OCI-LY3 (cell line): ENCODE measurements at regions not wholly inside any gene's neighbourhood (a gene's known extent, or its start where the extent isn't known, plus 50 kb on each side); places are given as distances from the start of the nearest gene placed in this dataset.

Experiments used
- EZH2phosphoT487 ChIP-seq: fragments of 200-600 bp; shearing (Covaris generic); IDR thresholded peaks from 2 replicates; pipeline ENCODE4 v1.6.1; 2018; ENCODE audit warnings: antibody characterized with exemption, mixed run types, low read depth
- TF ChIP-seq, protein P1 (sequence below): fragments of 200-600, 300-600 bp; sonication (generic); IDR thresholded peaks from 2 replicates; pipeline ENCODE4 v1.5.1; 2014; ENCODE audit warnings: antibody characterized with exemption, low read length, low read depth

DNA sequence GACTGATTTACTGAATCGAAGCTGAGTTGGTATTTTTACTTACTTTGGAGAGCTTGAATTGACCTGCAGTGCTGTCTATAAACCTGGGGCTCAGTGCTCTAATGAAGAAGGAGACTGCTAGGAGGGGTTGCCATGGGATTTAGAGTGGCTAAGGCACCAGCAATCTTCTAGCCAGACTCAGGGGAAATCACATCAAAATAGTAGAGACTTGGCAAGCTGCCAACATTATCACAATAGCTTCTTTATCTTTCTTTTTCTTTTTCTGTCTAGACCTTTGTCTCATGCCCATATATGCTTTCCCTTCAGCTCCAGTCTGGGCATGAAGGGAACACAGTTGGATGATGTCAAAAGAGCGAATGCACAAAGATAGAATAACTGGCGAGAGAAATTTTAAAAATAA lies 301.1 kb upstream of the DPYD start:
- TF ChIP-seq, protein P1, sequence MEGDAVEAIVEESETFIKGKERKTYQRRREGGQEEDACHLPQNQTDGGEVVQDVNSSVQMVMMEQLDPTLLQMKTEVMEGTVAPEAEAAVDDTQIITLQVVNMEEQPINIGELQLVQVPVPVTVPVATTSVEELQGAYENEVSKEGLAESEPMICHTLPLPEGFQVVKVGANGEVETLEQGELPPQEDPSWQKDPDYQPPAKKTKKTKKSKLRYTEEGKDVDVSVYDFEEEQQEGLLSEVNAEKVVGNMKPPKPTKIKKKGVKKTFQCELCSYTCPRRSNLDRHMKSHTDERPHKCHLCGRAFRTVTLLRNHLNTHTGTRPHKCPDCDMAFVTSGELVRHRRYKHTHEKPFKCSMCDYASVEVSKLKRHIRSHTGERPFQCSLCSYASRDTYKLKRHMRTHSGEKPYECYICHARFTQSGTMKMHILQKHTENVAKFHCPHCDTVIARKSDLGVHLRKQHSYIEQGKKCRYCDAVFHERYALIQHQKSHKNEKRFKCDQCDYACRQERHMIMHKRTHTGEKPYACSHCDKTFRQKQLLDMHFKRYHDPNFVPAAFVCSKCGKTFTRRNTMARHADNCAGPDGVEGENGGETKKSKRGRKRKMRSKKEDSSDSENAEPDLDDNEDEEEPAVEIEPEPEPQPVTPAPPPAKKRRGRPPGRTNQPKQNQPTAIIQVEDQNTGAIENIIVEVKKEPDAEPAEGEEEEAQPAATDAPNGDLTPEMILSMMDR: no peak
- TF ChIP-seq EZH2phosphoT487: no peak
